ENCODE measurements at regions not wholly inside any gene's neighbourhood (a gene's known extent, or its start where the extent isn't known, plus 50 kb on each side); places are given as distances from the start of the nearest gene placed in this dataset.

DNA sequence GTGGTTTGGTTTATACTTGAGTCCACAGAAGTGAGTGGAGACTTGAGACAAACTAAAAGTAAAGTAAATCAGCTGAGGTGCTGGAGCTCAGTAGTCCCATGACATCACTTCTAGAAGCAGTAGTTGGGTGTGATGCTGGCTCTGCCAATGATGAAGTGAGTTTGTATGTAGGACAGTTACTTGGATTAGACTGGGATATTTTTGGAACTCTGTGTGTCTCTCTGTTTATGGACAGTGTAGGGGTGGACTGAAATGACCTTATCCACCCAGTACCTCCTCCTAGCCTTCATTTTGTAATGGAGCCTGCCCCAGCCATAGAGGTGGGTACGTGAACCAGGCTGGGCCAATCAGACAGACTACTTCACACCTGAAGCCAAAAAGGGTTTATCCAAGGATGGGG lies 52.2 kb downstream of the POLR1D start:
- no peak for DNase-seq
- no peak for ATAC-seq
- intact Hi-C loops (cut with DNase I, micrococcal nuclease), result no loop called here

DNA sequence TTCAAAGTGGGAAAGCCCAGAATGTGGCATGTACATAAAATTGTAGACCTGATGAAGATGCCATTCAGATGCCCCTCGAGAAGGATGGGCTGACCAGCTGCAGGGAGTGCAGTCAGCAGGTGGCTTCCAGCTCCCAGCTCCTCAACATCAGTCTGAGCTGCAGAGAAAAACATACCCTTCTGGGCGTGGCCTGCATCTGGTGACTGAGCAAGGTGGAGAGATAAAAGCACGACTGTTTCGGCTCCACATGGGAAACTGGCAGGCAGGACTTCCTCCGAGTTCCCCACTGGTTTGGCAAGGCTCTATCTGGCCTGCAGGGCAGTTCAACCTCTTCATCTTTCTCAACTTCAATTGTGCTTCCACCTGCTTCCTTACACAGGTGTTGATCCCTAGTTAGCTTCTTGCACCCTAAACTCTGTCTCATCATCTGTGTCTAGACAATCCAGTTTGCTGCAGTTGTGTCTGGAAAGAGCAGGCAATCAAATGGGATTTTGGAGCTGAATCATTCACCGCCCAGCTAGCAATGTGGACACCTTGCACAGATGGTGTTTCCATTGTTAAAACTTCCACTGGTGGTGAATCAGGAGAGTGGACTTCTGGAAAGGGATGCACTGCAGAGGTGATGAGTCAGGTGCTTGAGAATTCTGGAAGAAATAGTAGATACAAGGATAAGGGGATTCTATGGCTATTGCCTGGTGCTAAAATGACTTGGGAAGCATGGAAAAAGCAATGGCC lies 56.8 kb downstream of the POLR1D start:
- intact Hi-C loops (cut with DNase I, micrococcal nuclease), result no loop called here
- DNase-seq (peak; percentile 9 to 30), ATAC-seq (peak; percentile 69)

DNA sequence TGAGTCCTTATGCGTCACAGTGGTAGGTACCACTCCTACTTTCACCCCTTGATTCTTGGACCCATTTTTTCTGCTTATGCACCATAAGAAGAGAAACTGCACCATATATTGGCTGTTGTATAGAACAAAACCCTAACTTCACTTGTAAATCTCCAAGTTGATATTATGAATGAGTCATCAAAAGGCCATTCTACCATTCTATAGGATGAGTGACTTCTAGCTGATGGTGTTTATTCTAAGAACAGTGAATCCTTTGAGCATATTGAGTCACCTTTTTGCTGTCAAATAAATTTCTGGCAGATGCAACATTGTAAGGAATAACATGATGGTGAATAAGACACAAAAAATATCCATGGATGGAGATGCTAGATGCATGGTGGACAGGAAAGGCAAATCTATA lies 57.7 kb downstream of the POLR1D start:
- no peak for ATAC-seq
- no peak for DNase-seq
- intact Hi-C loops (cut with DNase I, micrococcal nuclease), result no loop called here

DNA sequence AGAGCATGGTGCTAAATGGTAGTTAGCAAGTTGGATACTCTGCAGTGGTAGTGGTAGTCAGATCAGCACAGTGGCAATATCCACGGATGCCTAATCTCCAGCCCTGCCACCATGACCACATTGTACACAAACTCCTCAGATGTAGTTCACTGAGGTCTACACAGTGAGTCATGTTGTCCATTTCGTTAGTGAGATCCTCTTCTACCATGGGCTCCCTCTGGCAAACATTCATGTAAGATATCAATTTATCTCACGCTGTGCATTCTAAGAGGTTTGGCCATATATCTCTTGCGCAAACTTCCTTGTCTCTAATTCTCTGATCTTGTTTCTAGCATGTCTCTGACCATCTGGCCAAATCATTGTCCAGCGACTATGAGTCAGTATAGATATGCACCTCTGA lies 58.2 kb downstream of the POLR1D start:
- DNase-seq, result no peak
- intact Hi-C loops (cut with DNase I, micrococcal nuclease), result no loop called here

DNA sequence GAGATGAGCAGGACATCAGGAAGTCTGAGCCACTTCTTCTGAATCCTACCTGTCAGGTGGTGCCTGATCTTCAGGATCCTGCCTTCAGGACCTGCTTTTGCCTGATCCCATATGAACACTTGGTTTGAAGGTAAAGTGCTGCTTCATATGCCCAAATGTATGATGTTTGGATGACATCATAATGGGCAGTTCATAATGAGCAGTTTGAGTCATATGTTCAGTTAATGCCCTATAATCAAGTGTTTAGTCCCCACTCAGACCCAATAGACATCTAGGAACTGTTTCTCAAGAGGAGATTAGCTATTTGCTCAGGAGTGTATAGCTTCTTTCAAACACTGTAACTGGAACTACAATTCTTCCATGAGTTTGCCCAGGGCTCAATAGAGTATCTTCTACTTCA lies 58.8 kb downstream of the POLR1D start:
- DNase-seq (no peak), ATAC-seq (no peak)
- intact Hi-C loops (cut with DNase I, micrococcal nuclease), result no loop called here

More for the DNA sequence above, 58.2 kb downstream of the POLR1D start:
- ATAC-seq, result no peak

DNA sequence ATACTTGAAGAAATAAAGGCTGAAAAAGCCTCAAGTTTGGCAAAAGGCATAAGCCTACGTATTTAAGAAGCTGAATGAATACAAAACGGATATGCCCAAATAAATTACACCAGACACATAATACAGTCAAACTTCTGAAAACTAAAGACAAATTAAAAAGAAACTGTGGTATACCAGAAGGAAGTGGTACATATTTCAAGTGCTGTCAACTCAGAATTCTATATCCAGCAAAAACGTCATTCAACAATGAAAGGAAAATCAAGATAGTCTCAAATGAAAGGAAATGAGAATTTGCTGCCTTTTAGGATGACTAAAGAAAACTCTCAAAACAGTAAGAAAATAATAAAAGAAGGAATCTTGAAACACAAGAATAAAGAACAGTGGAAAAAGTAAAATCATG lies 69.5 kb downstream of the POLR1D start:
- no peak for ATAC-seq

DNA sequence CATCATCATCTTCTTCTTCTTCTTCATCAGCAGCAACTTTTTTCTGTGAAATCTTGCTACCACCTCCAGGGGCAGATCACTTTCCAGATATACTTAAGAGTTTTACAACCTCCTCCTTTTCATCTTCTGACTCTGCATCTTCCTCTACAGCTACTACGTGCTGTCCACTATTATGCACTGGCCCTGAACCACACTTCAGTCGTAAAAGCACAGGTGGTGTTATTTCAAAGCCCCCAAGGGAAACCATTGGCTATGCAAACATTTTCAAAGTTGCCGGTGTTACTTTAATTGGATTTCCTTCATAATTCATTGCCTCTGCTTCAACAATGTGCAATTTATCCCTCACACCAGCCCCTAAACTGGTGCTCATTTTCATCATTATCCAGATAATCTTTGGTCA lies 75.0 kb downstream of the POLR1D start:
- ATAC-seq (no peak), DNase-seq (no peak)
- intact Hi-C loops (cut with DNase I, micrococcal nuclease), result no loop called here

More for the DNA sequence above, 69.5 kb downstream of the POLR1D start:
- DNase-seq, result no peak
- intact Hi-C loops (cut with DNase I, micrococcal nuclease), result no loop called here

DNA sequence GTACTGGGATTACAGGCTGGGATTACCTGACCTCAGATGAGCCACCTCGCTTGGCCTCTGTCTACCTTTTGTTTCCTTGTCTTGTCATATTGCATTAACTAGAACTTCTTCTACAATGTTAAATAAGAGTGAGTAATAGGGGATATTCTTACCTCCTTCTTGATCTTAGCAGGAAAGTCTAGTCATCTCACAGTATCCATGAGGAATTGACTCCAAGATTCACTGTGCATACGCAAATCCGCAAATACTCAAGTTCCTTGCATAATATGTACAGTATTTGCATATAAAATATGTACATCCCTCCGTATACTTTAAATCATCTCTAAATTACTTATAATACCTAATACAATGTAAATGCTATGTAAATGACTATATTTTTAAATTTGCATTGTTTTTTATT lies 78.3 kb downstream of the POLR1D start:
- intact Hi-C loops (cut with DNase I, micrococcal nuclease), result no loop called here
- ATAC-seq (no peak), DNase-seq (no peak)

DNA sequence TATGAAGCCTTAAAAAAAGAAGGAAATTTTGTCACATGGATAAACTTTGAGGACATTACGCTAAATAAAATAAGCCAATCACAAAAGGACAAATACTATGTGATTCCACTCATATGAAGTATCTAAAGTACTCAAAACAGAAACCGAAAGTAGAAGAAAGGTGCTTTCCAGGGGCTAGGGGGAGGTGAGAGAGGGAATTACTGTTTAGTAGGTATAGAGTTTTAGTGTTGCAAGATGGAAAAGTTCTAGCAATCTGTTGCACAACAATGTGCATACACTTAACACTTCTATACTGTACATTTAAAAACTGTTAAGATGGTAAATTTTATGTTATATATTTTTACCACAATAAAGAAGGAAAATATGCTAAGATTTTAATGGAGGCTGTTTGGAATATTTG lies 83.0 kb downstream of the POLR1D start:
- no peak for DNase-seq
- no peak for ATAC-seq
- intact Hi-C loops (cut with DNase I, micrococcal nuclease), result no loop called here

DNA sequence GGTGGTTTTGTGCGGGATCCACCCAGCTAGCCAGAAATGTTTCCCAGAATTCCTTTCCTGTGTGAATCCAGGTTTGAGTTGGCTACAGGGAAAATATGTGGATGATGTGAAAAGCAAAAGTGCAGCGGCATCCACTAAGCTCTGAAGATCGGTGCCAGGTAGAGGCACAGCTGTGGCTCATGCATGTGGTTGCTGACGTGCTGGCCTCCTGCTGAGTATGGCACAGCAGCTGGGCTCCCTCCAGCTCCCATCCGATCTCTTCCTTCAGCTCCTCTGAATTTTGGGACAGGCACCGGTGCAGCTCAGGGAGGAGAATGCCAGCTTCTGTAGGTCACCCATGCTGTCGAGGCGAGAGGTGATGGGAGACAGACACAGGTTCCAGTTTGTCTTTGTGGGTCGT lies 84.0 kb upstream of the GSX1 start:
- intact Hi-C loops (cut with DNase I, micrococcal nuclease), result no loop called here
- ATAC-seq (no peak), DNase-seq (no peak)

DNA sequence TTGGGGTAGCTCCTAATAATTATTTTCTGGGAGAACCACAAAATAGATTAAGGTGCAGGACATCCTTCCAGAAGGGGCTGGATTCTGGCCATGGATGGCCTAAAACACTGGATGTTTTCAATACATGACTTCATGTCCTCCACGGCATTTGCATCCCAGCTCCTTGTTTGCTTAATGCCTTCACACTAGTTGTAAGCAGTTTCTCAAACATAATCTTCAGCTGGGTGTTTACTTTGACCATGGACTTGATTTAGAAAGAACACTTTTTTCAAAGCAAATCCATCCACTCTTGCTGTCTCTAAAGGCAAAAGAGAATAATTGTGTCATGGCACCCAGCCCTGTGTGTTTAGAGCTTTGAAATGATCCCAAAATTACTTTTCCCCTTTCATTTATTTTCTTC lies 82.5 kb upstream of the GSX1 start:
- no peak for DNase-seq
- no peak for ATAC-seq
- intact Hi-C loops (cut with DNase I, micrococcal nuclease), result no loop called here

DNA sequence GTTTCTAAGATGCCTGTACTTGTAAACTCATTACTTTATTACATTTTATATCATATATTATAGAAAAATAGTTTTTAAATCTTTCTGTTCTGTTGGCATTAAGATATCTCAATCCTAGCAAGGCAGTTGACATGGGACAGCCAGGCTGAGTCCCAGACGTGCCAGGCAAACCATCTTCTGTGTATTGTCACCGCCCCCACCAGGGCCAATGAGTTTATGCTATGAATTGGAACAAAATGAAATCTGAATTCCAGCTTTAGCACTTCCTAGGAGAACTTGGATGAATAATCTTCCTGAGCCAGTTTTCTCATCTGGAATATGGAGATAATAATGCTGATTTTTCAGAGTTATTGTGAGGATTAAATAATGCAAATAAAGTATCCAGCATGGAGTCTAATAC lies 79.9 kb upstream of the GSX1 start:
- intact Hi-C loops (cut with DNase I, micrococcal nuclease), result no loop called here
- peak; percentile 71 for ATAC-seq
- peak in 1 of 2 donors; percentile 24 for DNase-seq

DNA sequence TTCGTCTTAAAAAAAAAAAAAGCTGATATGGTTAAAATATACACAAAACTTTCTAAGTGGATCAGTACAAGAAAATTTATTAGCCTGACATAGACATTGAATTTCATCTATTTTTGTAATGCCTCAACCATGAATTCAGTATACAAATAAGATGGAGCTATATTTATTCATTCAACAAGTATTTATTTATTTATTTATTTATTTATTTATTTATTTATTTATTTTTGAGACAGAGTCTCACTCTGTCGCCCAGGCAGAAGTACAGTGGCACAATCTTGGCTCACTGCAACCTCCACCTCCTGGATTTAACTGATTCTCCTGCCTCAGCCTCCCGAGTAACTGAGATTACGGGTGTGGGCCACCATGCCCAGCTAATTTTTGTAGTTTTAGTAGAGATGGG lies 78.5 kb upstream of the GSX1 start:
- ATAC-seq, result no peak
- intact Hi-C loops (cut with DNase I, micrococcal nuclease), result no loop called here
- no peak for DNase-seq

DNA sequence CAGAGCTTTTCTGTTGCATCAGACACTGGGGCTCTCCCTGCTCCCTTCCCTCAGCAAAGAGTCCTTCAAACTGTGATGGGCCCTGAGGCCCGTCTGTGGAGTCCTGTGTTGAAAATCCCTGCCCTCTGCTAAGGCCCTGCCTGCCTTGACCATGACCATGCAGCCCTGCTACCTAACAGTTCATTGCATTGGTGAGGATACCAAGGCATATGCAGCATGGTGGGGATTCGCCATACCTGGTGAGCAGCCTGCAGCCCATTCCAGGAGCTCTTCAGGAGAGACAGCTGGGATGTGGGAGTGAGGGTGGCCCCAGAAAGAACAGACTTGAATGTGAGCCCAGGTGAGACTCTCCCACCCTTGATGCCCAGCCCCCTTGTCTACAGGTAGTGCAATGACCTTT lies 70.6 kb upstream of the GSX1 start:
- intact Hi-C loops (cut with DNase I, micrococcal nuclease), result no loop called here

DNA sequence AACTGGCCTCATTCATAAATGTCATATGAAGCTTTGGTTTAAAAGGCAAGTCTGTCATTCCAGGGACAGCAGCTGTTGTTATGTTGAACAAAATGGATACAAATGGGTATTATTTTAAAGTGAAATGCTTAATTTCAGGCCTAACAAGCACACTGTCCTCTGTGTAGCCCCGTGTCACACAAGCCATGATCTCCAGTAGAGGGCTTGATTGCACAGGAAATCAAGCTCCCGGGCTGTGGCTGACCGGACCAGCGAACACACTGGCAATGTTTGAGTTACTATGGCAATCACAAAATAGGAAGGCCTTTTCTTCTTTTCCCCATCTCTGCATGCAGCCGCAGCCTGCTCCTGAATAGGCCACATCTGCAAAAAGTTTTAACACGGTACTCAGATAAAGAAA lies 64.0 kb upstream of the GSX1 start:
- ATAC-seq (no peak), DNase-seq (no peak)
- intact Hi-C loops (cut with DNase I, micrococcal nuclease), result no loop called here

More for the DNA sequence above, 70.6 kb upstream of the GSX1 start:
- ATAC-seq (no peak), DNase-seq (no peak)

DNA sequence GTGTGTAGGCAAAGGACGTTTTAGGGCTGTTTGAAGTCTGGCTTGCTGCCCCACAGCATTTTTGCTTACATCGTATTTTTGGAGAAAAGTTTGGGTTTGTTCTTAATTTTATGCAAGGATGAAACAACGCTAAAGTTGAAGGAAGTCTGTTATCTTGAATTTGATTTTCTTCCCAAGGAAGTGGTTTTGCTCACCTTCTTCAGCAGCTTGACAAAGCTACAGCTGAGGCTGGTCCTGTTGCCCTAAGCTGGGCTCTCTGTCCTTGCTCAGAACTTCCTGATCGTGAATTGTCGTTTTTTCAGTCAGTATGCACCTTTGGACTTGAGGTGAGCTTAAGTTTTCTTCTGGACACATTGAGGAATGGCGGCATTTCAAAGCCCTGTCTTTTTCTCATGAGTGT lies 62.1 kb upstream of the GSX1 start:
- no peak for ATAC-seq

More for the DNA sequence above, 62.1 kb upstream of the GSX1 start:
- no peak for DNase-seq
- intact Hi-C loops (cut with DNase I, micrococcal nuclease), result no loop called here

Data from left colon (tissue), 2 donors.